CD4-positive, alpha-beta T cell treated with Interferon alpha-2 for 1 hour (primary cell): ENCODE measurements at regions not wholly inside any gene's neighbourhood (a gene's known extent, or its start where the extent isn't known, plus 50 kb on each side); places are given as distances from the start of the nearest gene placed in this dataset.

Experiments
- DNase-seq, 2 donors: peaks; one replicate each; pipeline ENCODE4 v3.0.0-alpha.2; 2020 to 2022

GRCh38 chr5:73284985-73285384 lies 112.0 kb downstream of the TMEM174 start:
- DNase-seq = no peak

GRCh38 chr5:73284220-73284795 lies 111.3 kb downstream of the TMEM174 start:
- no peak for DNase-seq

- DNase-seq = no peak
These were observed 109.9 kb downstream of the TMEM174 start for GRCh38 chr5:73282923-73283322.

- DNase-seq = no peak
These were observed 109.4 kb downstream of the TMEM174 start for GRCh38 chr5:73282383-73282782.

- DNase-seq = no peak
These were observed 108.1 kb downstream of the TMEM174 start for GRCh38 chr5:73280821-73281746.

GRCh38 chr5:73280386-73280785 lies 107.4 kb downstream of the TMEM174 start:
- no peak for DNase-seq

GRCh38 chr5:73279805-73280204 lies 106.8 kb downstream of the TMEM174 start:
- DNase-seq = no peak

- no peak for DNase-seq
These were observed 105.7 kb downstream of the TMEM174 start for GRCh38 chr5:73278693-73279092.

- no peak for DNase-seq
These were observed 102.1 kb downstream of the TMEM174 start for GRCh38 chr5:73274881-73275663.

GRCh38 chr5:73274121-73274520 lies 101.1 kb downstream of the TMEM174 start:
- no peak for DNase-seq

GRCh38 chr5:73273379-73274050 lies 100.5 kb downstream of the TMEM174 start:
- no peak for DNase-seq

- no peak for DNase-seq
These were observed 99.4 kb downstream of the TMEM174 start for GRCh38 chr5:73272351-73272750.

GRCh38 chr5:73268826-73269225 lies 95.8 kb downstream of the TMEM174 start:
- no peak for DNase-seq

GRCh38 chr5:73267766-73268435 lies 94.9 kb downstream of the TMEM174 start:
- no peak for DNase-seq

GRCh38 chr5:73266925-73267765 lies 94.2 kb downstream of the TMEM174 start:
- no peak for DNase-seq

GRCh38 chr5:73266176-73266738 lies 93.3 kb downstream of the TMEM174 start:
- DNase-seq = no peak

GRCh38 chr5:73265641-73266040 lies 92.6 kb downstream of the TMEM174 start:
- no peak for DNase-seq

GRCh38 chr5:73264631-73265030 lies 91.6 kb downstream of the TMEM174 start:
- DNase-seq = no peak

GRCh38 chr5:73263001-73263710 lies 90.2 kb downstream of the TMEM174 start:
- DNase-seq = no peak

- no peak for DNase-seq
These were observed 83.9 kb downstream of the TMEM174 start for GRCh38 chr5:73256862-73257261.
